ENCODE measurements at regions not wholly inside any gene's neighbourhood (a gene's known extent, or its start where the extent isn't known, plus 50 kb on each side); places are given as distances from the start of the nearest gene placed in this dataset.

DNA sequence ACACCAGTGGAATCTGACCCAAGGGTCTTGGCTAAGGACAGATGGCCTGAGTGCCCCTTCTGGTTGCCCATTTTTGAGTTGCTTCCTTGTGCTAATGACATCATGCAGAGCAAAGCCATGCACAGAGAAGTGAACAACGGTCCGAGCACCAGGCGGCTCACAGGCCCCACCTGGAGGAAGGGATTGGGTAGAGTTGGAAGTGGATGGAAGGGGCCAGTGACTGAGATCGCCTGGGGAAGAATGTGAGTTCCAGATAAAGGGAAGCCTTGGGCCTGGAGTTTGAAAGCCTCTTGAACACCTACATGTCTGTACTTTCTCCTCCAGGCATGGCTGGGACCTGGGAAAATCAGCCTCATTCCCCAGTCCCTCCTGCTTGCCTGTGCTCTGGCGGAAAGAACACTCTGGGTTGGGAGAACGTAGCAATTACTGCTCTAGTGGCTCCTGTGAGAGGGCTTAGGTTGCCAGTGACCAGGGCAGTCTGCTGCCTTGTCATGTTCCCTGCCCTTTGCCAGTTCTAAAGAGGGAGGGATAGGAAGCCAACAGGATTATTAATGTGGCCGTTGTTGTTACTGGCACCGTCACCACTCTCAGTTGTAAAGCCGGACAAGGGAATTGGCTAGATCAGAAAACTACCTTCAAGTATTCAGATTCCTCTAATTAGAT is 62.5 kb upstream of the PTPN3 start:
- DNase-seq (ENCODE audit: low read depth): no peak
- no peak overlapping the region for H3K4me3 ChIP-seq (ENCODE audit: control insufficient read depth, low read depth, low read length)
- TF ChIP-seq, protein P1, sequence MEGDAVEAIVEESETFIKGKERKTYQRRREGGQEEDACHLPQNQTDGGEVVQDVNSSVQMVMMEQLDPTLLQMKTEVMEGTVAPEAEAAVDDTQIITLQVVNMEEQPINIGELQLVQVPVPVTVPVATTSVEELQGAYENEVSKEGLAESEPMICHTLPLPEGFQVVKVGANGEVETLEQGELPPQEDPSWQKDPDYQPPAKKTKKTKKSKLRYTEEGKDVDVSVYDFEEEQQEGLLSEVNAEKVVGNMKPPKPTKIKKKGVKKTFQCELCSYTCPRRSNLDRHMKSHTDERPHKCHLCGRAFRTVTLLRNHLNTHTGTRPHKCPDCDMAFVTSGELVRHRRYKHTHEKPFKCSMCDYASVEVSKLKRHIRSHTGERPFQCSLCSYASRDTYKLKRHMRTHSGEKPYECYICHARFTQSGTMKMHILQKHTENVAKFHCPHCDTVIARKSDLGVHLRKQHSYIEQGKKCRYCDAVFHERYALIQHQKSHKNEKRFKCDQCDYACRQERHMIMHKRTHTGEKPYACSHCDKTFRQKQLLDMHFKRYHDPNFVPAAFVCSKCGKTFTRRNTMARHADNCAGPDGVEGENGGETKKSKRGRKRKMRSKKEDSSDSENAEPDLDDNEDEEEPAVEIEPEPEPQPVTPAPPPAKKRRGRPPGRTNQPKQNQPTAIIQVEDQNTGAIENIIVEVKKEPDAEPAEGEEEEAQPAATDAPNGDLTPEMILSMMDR (IDR thresholded peaks at IDR 0.05; ENCODE audit: control insufficient read depth, insufficient read depth, low read depth, low read length, missing control alignments): no peak

DNA sequence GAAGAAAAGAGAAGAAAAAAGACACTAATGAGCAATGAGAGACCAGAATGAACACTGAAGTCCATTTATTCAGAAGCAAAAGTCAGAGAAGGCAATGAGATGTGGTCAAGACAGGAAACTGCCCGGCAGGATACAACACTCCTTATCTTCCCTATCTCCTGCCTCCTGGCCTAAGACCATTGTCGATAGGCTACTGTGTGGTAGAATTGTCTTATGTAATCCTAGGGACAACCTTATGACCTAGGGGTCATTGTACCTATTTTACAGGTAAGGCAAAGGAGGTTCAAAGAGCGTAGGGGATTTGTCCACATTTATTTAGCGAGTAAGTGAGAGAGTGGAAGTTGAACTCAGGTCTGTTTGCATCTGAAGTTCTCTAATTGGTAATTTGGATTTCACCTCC is 63.0 kb upstream of the PTPN3 start:
- H3K4me3 ChIP-seq (ENCODE audit: control insufficient read depth, low read depth, low read length): no peak overlapping the region
- TF ChIP-seq, protein P1 (IDR thresholded peaks at IDR 0.05; ENCODE audit: control insufficient read depth, insufficient read depth, low read depth, low read length, missing control alignments): no peak
- no peak for DNase-seq (ENCODE audit: low read depth)

DNA sequence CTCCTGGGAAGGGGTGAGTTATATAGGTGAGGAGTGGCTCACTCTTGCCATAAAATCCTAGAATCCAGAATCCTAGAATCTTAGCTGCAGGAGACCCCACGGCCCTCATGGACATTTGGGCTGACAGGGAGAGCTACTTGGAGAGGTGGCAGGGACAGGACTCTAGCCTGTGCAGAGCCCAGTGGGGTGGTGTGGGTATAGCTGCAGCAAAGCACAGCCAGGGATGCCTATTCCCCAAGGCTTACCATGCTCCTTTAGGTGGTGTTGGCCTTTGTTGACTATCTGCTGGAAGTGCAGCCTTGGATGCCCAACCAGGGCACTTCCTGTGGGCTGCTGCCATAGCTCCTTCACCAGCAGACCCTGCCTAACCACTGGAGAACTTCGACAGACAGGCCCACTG is 70.0 kb upstream of the PTPN3 start:
- TF ChIP-seq, protein P1 (IDR thresholded peaks at IDR 0.05; ENCODE audit: control insufficient read depth, insufficient read depth, low read depth, low read length, missing control alignments): no peak
- no peak for DNase-seq (ENCODE audit: low read depth)
- H3K4me3 ChIP-seq (ENCODE audit: control insufficient read depth, low read depth, low read length): no peak overlapping the region

DNA sequence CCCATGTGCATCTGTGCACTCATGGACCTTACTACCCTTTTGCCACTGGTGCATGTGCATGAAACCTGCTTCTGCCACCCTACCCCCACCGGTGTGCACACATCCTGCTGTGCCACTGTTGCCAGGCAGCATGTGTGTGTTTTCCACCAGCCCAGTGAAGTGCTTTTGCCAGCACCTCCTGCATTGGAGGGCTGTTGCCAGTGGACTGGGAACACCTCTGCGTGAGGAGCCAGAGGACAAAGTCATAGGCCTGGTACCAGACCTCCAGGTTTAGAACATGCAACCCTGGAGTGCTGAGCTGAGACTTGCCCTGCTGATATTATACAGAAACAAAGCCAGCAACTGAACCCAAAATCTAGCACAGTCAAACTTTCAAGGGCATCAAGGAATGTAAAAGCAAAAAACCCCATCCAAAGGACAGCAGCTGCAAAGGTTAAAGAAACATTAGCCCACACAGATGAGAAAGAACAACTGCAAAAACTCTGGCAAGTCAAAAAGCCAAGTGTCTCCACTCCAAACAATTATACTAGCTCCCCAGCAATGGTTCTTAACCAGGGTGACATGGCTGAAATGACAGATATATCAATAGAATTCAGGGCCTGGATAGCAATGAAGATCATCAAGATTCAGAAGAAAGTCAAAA is 70.6 kb upstream of the PTPN3 start:
- H3K4me3 ChIP-seq (ENCODE audit: control insufficient read depth, low read depth, low read length): no peak overlapping the region
- no peak for DNase-seq (ENCODE audit: low read depth)
- TF ChIP-seq, protein P1 (IDR thresholded peaks at IDR 0.05; ENCODE audit: control insufficient read depth, insufficient read depth, low read depth, low read length, missing control alignments): no peak

DNA sequence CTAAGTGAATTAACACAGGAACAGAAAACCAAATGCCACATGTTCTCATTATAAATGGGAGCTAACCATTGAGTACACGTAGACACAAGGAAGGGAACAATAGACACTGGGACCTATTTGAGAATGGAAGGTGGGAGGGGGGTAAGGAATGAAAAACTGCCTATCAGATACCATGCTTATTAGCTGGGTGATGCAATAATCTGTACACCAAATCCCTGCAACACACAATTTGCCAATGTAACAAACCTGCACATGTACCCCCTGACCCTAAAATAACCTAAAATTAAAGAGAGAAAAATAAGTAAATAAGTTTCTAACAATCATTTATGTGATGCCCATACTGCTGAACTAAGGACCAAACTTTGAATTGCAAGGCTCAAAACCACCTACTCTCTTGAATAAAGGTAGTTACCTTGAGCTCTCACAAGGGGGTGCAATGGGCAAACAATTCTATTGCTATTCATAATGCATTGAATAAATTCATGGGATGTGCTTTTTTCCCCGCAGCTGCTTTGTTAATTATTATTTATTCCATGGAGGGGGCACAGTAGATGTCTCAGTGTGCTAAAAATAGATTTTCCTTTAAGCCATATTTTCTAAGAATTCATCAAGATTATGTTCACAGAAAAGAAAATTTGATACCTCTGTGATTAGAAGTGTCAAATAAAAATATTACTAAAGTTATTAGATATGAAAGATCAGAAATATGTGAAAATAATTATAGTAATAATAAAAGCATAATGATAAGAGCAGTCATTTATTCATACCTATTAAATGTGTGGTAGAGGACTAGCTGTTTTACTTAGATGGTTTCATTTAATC is 76.2 kb upstream of the PTPN3 start:
- H3K4me3 ChIP-seq (ENCODE audit: control insufficient read depth, low read depth, low read length): no peak overlapping the region
- TF ChIP-seq, protein P1 (IDR thresholded peaks at IDR 0.05; ENCODE audit: control insufficient read depth, insufficient read depth, low read depth, low read length, missing control alignments): peak; percentile 72
- peak; percentile 21 for DNase-seq (ENCODE audit: low read depth)

DNA sequence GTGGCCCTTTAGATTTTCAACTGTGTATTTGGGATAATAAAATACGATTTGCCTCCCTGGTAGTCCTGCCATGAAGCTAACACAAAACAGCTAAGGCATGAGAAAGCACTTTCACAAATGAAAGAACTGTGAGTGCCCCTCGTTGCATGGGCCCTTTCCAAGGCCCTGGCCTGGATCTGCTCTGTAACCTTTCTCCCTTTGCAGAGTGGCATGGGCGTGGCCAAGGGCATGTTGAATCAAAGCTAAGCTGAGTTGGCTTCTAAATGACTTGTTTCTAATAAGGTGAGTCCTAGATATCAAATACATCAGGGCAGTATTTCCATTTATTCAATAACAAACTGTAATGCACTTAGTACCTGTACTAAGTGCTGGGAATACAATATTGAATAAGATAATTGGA is 78.7 kb upstream of the PTPN3 start:
- no peak for DNase-seq (ENCODE audit: low read depth)
- TF ChIP-seq, protein P1 (IDR thresholded peaks at IDR 0.05; ENCODE audit: control insufficient read depth, insufficient read depth, low read depth, low read length, missing control alignments): no peak
- no peak overlapping the region for H3K4me3 ChIP-seq (ENCODE audit: control insufficient read depth, low read depth, low read length)

Data from AG09309 (cell line).